Dermis blood vessel endothelial cell (primary cell): ENCODE measurements at regions not wholly inside any gene's neighbourhood (a gene's known extent, or its start where the extent isn't known, plus 50 kb on each side); places are given as distances from the start of the nearest gene placed in this dataset.

Experiments used
- DNase-seq: peaks from one replicate; pipeline ENCODE4 v3.0.0; 2010

GRCh38 chr17:74149597-74150427 lies 53.7 kb upstream of the RPL38 start:
- no peak for DNase-seq

- DNase-seq: no peak
Observed at GRCh38 chr17:74150428-74151025, 53.0 kb upstream of the RPL38 start.

- no peak for DNase-seq
Observed at GRCh38 chr17:74151551-74152315, 51.7 kb upstream of the RPL38 start.

- no peak for DNase-seq
Observed at GRCh38 chr17:74152591-74153455, 50.7 kb upstream of the RPL38 start.

- DNase-seq: no peak
Observed at GRCh38 chr17:74153456-74153810, 50.0 kb upstream of the RPL38 start.
